Renal cortical epithelial cell (primary cell): ENCODE measurements at regions not wholly inside any gene's neighbourhood (a gene's known extent, or its start where the extent isn't known, plus 50 kb on each side); places are given as distances from the start of the nearest gene placed in this dataset.
"Not testable (repeated sequence)": the region's sequence is repeated elsewhere in the genome, so short reads cannot be mapped to it uniquely, and the experiment has no call there.

Experiments used
- DNase-seq: peaks from one replicate; pipeline ENCODE4 v3.0.0-alpha.2; 2011; ENCODE audit warnings: low read depth

- peak; percentile 97 for DNase-seq
Observed at GRCh38 chr12:90211017-90211416, 502.4 kb upstream of the ATP2B1 start.

- no peak for DNase-seq
Observed at GRCh38 chr12:90209029-90209428, 500.4 kb upstream of the ATP2B1 start.

- not testable (repeated sequence) for DNase-seq
Observed at GRCh38 chr12:90208379-90208778, 499.7 kb upstream of the ATP2B1 start.

GRCh38 chr12:90207799-90208198 is 499.2 kb upstream of the ATP2B1 start:
- DNase-seq, result peak; percentile 90

GRCh38 chr12:90205165-90205564 is 496.5 kb upstream of the ATP2B1 start:
- DNase-seq, result no peak

- DNase-seq, result no peak
Observed at GRCh38 chr12:90203556-90203955, 494.9 kb upstream of the ATP2B1 start.

GRCh38 chr12:90199006-90199405 is 490.4 kb upstream of the ATP2B1 start:
- no peak for DNase-seq

GRCh38 chr12:90193500-90193899 is 484.9 kb upstream of the ATP2B1 start:
- no peak for DNase-seq

GRCh38 chr12:90188857-90189256 is 480.2 kb upstream of the ATP2B1 start:
- no peak for DNase-seq

GRCh38 chr12:90183201-90183600 is 474.6 kb upstream of the ATP2B1 start:
- no peak for DNase-seq

GRCh38 chr12:90181216-90181615 is 472.6 kb upstream of the ATP2B1 start:
- DNase-seq, result no peak

- DNase-seq, result no peak
Observed at GRCh38 chr12:90174956-90175355, 466.3 kb upstream of the ATP2B1 start.

GRCh38 chr12:90174198-90174510 is 465.5 kb upstream of the ATP2B1 start:
- peak; percentile 81 for DNase-seq

GRCh38 chr12:90173499-90174197 is 465.0 kb upstream of the ATP2B1 start:
- DNase-seq, result no peak

GRCh38 chr12:90172524-90172923 is 463.9 kb upstream of the ATP2B1 start:
- DNase-seq, result no peak

- DNase-seq, result no peak
Observed at GRCh38 chr12:90170740-90171139, 462.1 kb upstream of the ATP2B1 start.

GRCh38 chr12:90167518-90168208 is 459.0 kb upstream of the ATP2B1 start:
- DNase-seq, result no peak

- DNase-seq, result no peak
Observed at GRCh38 chr12:90166671-90167070, 458.0 kb upstream of the ATP2B1 start.

GRCh38 chr12:90166012-90166411 is 457.4 kb upstream of the ATP2B1 start:
- DNase-seq, result no peak

- DNase-seq, result no peak
Observed at GRCh38 chr12:90163975-90164374, 455.3 kb upstream of the ATP2B1 start.

- DNase-seq, result no peak
Observed at GRCh38 chr12:90153827-90154226, 445.2 kb upstream of the ATP2B1 start.

- DNase-seq, result no peak
Observed at GRCh38 chr12:90152897-90153624, 444.4 kb upstream of the ATP2B1 start.

GRCh38 chr12:90151491-90152015 is 442.9 kb upstream of the ATP2B1 start:
- no peak for DNase-seq
